Endothelial cell of umbilical vein (primary cell): ENCODE measurements at regions not wholly inside any gene's neighbourhood (a gene's known extent, or its start where the extent isn't known, plus 50 kb on each side); places are given as distances from the start of the nearest gene placed in this dataset.

Experiments
- EZH2 ChIP-seq: IDR thresholded peaks from 2 replicates; pipeline ENCODE4 v1.6.1; 2012; ENCODE audit warnings: borderline replicate concordance, low read depth, mild to moderate bottlenecking, moderate library complexity, low read length, inconsistent platforms; ENCODE audit not compliant: severe bottlenecking
- GATA2 ChIP-seq: IDR thresholded peaks from 2 replicates; pipeline ENCODE4 v1.7.0; 2011; ENCODE audit warnings: low read depth, mild to moderate bottlenecking, moderate library complexity, mixed read lengths, low read length; ENCODE audit not compliant: insufficient read length, insufficient read depth
- MYC ChIP-seq: IDR thresholded peaks from one replicate; pipeline ENCODE4 v1.6.1; 2011; ENCODE audit warnings: mild to moderate bottlenecking, low read depth, low read length
- POLR2A ChIP-seq: IDR thresholded peaks from 2 replicates; pipeline ENCODE4 v1.6.1; 2012; ENCODE audit warnings: low read depth, mild to moderate bottlenecking, control low read depth, low read length
- POLR2AphosphoS5 ChIP-seq: IDR thresholded peaks from 2 replicates; pipeline ENCODE4 v1.6.1; 2012; ENCODE audit warnings: low read depth, mild to moderate bottlenecking, control low read depth, low read length, moderate library complexity; ENCODE audit not compliant: insufficient read depth
- TF ChIP-seq, protein P1 (sequence below), 2 donors: IDR thresholded peaks; 1 replicate in 1 of 2; 2 replicates in 1 of 2; pipeline ENCODE4 v1.5.1; 2011; ENCODE audit warnings: low read length in 2 of 2, mild to moderate bottlenecking in 2 of 2, moderate library complexity in 2 of 2, control low read depth in 1 of 2, inconsistent platforms in 1 of 2, low read depth in 1 of 2; ENCODE audit not compliant: insufficient read depth in 1 of 2; ENCODE audit errors: extremely low read depth in 1 of 2

GRCh38 chr16:86868070-86868469 lies 289.7 kb downstream of the FOXL1 start:
- TF ChIP-seq, protein P1, sequence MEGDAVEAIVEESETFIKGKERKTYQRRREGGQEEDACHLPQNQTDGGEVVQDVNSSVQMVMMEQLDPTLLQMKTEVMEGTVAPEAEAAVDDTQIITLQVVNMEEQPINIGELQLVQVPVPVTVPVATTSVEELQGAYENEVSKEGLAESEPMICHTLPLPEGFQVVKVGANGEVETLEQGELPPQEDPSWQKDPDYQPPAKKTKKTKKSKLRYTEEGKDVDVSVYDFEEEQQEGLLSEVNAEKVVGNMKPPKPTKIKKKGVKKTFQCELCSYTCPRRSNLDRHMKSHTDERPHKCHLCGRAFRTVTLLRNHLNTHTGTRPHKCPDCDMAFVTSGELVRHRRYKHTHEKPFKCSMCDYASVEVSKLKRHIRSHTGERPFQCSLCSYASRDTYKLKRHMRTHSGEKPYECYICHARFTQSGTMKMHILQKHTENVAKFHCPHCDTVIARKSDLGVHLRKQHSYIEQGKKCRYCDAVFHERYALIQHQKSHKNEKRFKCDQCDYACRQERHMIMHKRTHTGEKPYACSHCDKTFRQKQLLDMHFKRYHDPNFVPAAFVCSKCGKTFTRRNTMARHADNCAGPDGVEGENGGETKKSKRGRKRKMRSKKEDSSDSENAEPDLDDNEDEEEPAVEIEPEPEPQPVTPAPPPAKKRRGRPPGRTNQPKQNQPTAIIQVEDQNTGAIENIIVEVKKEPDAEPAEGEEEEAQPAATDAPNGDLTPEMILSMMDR (IDR thresholded peaks at IDR 0.05; ENCODE audit: extremely low read depth in 1 of 2, insufficient read depth in 1 of 2, low read depth in 1 of 2, low read length in 2 of 2) = no peak
- TF ChIP-seq POLR2A = no peak
- no peak for TF ChIP-seq POLR2AphosphoS5
- no peak for TF ChIP-seq MYC
- no peak for TF ChIP-seq EZH2
- no peak for TF ChIP-seq GATA2
